GM13977 (cell line): ENCODE measurements at regions not wholly inside any gene's neighbourhood (a gene's known extent, or its start where the extent isn't known, plus 50 kb on each side); places are given as distances from the start of the nearest gene placed in this dataset.
"Not testable (repeated sequence)": the region's sequence is repeated elsewhere in the genome, so short reads cannot be mapped to it uniquely, and the experiment has no call there.

Experiments used
- DNase-seq: peaks from one replicate; pipeline ENCODE4 v3.0.0; 2012; ENCODE audit warnings: low spot score
- CTCF ChIP-seq: IDR thresholded peaks from 2 replicates; pipeline ENCODE4 v1.5.1; 2012; ENCODE audit warnings: mild to moderate bottlenecking, control low read depth; ENCODE audit not compliant: insufficient read depth; ENCODE audit errors: extremely low read depth, missing control alignments
- in situ Hi-C: fragments of 300-500 bp; cut with MboI; formaldehyde crosslinking; loops from one replicate; pipeline ENCODE4 v1.12.0; 2022; ENCODE audit warnings: low sequenced_read_pairs, low pct_unique_long_range_greater_than_20kb, mixed read lengths, inconsistent platforms; ENCODE audit not compliant: unreplicated experiment

- no peak for TF ChIP-seq CTCF
- DNase-seq: no peak
- in situ Hi-C loops: no loop called here
These were observed 77.0 kb upstream of the DTNBP1 start for GRCh38 chr6:15739867-15740266.

GRCh38 chr6:15739353-15739752 lies 76.5 kb upstream of the DTNBP1 start:
- no peak for TF ChIP-seq CTCF
- in situ Hi-C loops: no loop called here
- no peak for DNase-seq

GRCh38 chr6:15738195-15738594 lies 75.4 kb upstream of the DTNBP1 start:
- in situ Hi-C loops, DNase-seq: not testable (repeated sequence)

GRCh38 chr6:15736297-15736696 lies 73.5 kb upstream of the DTNBP1 start:
- DNase-seq: no peak
- TF ChIP-seq CTCF: no peak

GRCh38 chr6:15735567-15736265 lies 72.9 kb upstream of the DTNBP1 start:
- in situ Hi-C loops: no loop called here
- no peak for TF ChIP-seq CTCF
- peak; percentile 31 for DNase-seq

More at GRCh38 chr6:15736297-15736696, 73.5 kb upstream of the DTNBP1 start:
- in situ Hi-C loops: no loop called here

GRCh38 chr6:15734118-15734897 lies 71.5 kb upstream of the DTNBP1 start:
- DNase-seq: no peak
- in situ Hi-C loops: no loop called here
- TF ChIP-seq CTCF: no peak

GRCh38 chr6:15730922-15731321 lies 68.1 kb upstream of the DTNBP1 start:
- in situ Hi-C loops: no loop called here
- no peak for TF ChIP-seq CTCF
- no peak for DNase-seq
